ENCODE measurements at regions not wholly inside any gene's neighbourhood (a gene's known extent, or its start where the extent isn't known, plus 50 kb on each side); places are given as distances from the start of the nearest gene placed in this dataset.

- Mint-ChIP-seq H3K27ac (ENCODE audit: unreplicated experiment) (no peak overlapping the region), H3K4me3 (ENCODE audit: low read depth, unreplicated experiment) (no peak overlapping the region), H3K9me3 (ENCODE audit: low read depth, unreplicated experiment) (no peaks in the 10 kb centered on the region), H3K27me3 (ENCODE audit: unreplicated experiment) (no peaks in the 10 kb centered on the region), H3K36me3 (ENCODE audit: insufficient read depth, unreplicated experiment) (no peaks in the 10 kb centered on the region), H3K4me1 (ENCODE audit: low read depth, unreplicated experiment) (no peaks in the 10 kb centered on the region)
- DNase-seq: no peak
- TF ChIP-seq CTCF (IDR thresholded peaks at IDR 0.05; ENCODE audit: unreplicated experiment): no peak
- no TSS peak for BruUV-seq (replicated peaks)
- CTCF ChIA-PET: no interaction called here
- intact Hi-C loops (cut with micrococcal nuclease; ENCODE audit: unreplicated experiment): no loop called here
Measured at GRCh38 chr4:79266136-79266535, 59.7 kb downstream of the NAA11 start.

- no TSS peak for BruUV-seq (replicated peaks)
- Mint-ChIP-seq H3K27ac (ENCODE audit: unreplicated experiment) (no peak overlapping the region), H3K27me3 (ENCODE audit: unreplicated experiment) (no peaks in the 10 kb centered on the region), H3K4me1 (ENCODE audit: low read depth, unreplicated experiment) (no peaks in the 10 kb centered on the region), H3K4me3 (ENCODE audit: low read depth, unreplicated experiment) (no peak overlapping the region), H3K36me3 (ENCODE audit: insufficient read depth, unreplicated experiment) (no peaks in the 10 kb centered on the region), H3K9me3 (ENCODE audit: low read depth, unreplicated experiment) (no peaks in the 10 kb centered on the region)
- DNase-seq: no peak
- intact Hi-C loops (cut with micrococcal nuclease; ENCODE audit: unreplicated experiment): no loop called here
- TF ChIP-seq CTCF (IDR thresholded peaks at IDR 0.05; ENCODE audit: unreplicated experiment): no peak
- CTCF ChIA-PET: no interaction called here
Measured at GRCh38 chr4:79259242-79259641, 66.6 kb downstream of the NAA11 start.

GRCh38 chr4:79258614-79259176 lies 67.2 kb downstream of the NAA11 start:
- no TSS peak for BruUV-seq (replicated peaks)
- DNase-seq: no peak
- Mint-ChIP-seq H3K36me3 (ENCODE audit: insufficient read depth, unreplicated experiment) (no peaks in the 10 kb centered on the region), H3K4me1 (ENCODE audit: low read depth, unreplicated experiment) (no peaks in the 10 kb centered on the region), H3K9me3 (ENCODE audit: low read depth, unreplicated experiment) (no peaks in the 10 kb centered on the region), H3K27me3 (ENCODE audit: unreplicated experiment) (no peaks in the 10 kb centered on the region), H3K4me3 (ENCODE audit: low read depth, unreplicated experiment) (no peak overlapping the region), H3K27ac (ENCODE audit: unreplicated experiment) (no peak overlapping the region)
- TF ChIP-seq CTCF (IDR thresholded peaks at IDR 0.05; ENCODE audit: unreplicated experiment): no peak
- CTCF ChIA-PET: no interaction called here
- intact Hi-C loops (cut with micrococcal nuclease; ENCODE audit: unreplicated experiment): no loop called here

GRCh38 chr4:79257953-79258613 lies 67.8 kb downstream of the NAA11 start:
- Mint-ChIP-seq H3K4me3 (ENCODE audit: low read depth, unreplicated experiment) (no peak overlapping the region), H3K9me3 (ENCODE audit: low read depth, unreplicated experiment) (no peaks in the 10 kb centered on the region), H3K4me1 (ENCODE audit: low read depth, unreplicated experiment) (no peaks in the 10 kb centered on the region), H3K36me3 (ENCODE audit: insufficient read depth, unreplicated experiment) (no peaks in the 10 kb centered on the region), H3K27me3 (ENCODE audit: unreplicated experiment) (no peaks in the 10 kb centered on the region), H3K27ac (ENCODE audit: unreplicated experiment) (no peak overlapping the region)
- BruUV-seq (replicated peaks): no TSS peak
- DNase-seq: no peak
- TF ChIP-seq CTCF (IDR thresholded peaks at IDR 0.05; ENCODE audit: unreplicated experiment): no peak
- CTCF ChIA-PET: no interaction called here
- intact Hi-C loops (cut with micrococcal nuclease; ENCODE audit: unreplicated experiment): no loop called here

Measured in Calu3 (cell line).